Ovary (tissue), 7 donors: ENCODE measurements at regions not wholly inside any gene's neighbourhood (a gene's known extent, or its start where the extent isn't known, plus 50 kb on each side); places are given as distances from the start of the nearest gene placed in this dataset.

ENCODE experiments used
- DNase-seq, 5 donors: peaks; one replicate each; pipeline ENCODE4 v3.0.0-alpha.2; 2019 to 2020
- H3K27ac ChIP-seq, 2 donors: fragments of 200-600 bp; one replicate each; pipeline versions ENCODE4 v1.5.1 to v1.8.0; 2019 to 2022
- H3K27me3 ChIP-seq: fragments of 200-600 bp; one replicate; pipeline ENCODE4 v1.8.0; 2022
- H3K36me3 ChIP-seq: fragments of 200-600 bp; sonication (generic); one replicate; pipeline ENCODE4 v1.5.1; 2019
- H3K4me1 ChIP-seq: one replicate; pipeline ENCODE4 v1.8.1; 2013; ENCODE audit warnings: mild to moderate bottlenecking, moderate library complexity; ENCODE audit not compliant: insufficient read depth
- H3K4me3 ChIP-seq: fragments of 200-600 bp; sonication (generic); one replicate; pipeline ENCODE4 v1.5.1; 2017
- H3K9me3 ChIP-seq, 2 donors: fragments of 200-600 bp in 1 of 2; sonication (generic) in 1 of 2; one replicate each; pipeline versions ENCODE4 v1.5.1 to v1.8.1; 2013 to 2019; ENCODE audit warnings: mild to moderate bottlenecking in 1 of 2, moderate library complexity in 1 of 2
- EP300 ChIP-seq: sonication (generic); formaldehyde crosslinking; IDR thresholded peaks from one replicate; pipeline ENCODE4 v1.6.1; 2017; ENCODE audit warnings: antibody characterized with exemption
- POLR2A ChIP-seq: fragments of 450-650 bp; IDR thresholded peaks from one replicate; pipeline ENCODE4 v1.6.1; 2017; ENCODE audit warnings: antibody characterized with exemption, mild to moderate bottlenecking, moderate library complexity
- WGBS, 3 donors: extraction: QIAGEN DNeasy Blood & Tissue Kit in 1 of 3; methylation state at CpG; one replicate each; pipeline versions ENCODE4 v1.1.5 to v1.1.7; 2013 to 2017; 5-methylcytosine and 5-hydroxymethylcytosine counted together
- intact Hi-C, 4 donors: fragments of 100-400 bp; cut with DNase I; formaldehyde crosslinking; loops; one replicate each; pipeline versions ENCODE4 v1.11.0 to v1.15.1; 2022 to 2023
- TF ChIP-seq, protein P1 (sequence below), 3 donors: fragments of 450-650 bp in 2 of 3; fragments of 200-600 bp in 1 of 3; IDR thresholded peaks; one replicate each; pipeline versions ENCODE4 v1.5.1 to v1.8.0; 2016 to 2022; ENCODE audit warnings: antibody characterized with exemption in 3 of 3, mild to moderate bottlenecking in 1 of 3
- donor health status: DM: no; HTN: no; CAD: no; lungs with moderate emphysema.
- donor health status: DM: no; HTN: no; CAD: no.
- donor health status: Bipolar disorder and iron deficiency.
- donor health status: DM: no; HTN: no; CAD: no.
- donor health status: DM: yes; HTN: yes; CAD: no.

DNA sequence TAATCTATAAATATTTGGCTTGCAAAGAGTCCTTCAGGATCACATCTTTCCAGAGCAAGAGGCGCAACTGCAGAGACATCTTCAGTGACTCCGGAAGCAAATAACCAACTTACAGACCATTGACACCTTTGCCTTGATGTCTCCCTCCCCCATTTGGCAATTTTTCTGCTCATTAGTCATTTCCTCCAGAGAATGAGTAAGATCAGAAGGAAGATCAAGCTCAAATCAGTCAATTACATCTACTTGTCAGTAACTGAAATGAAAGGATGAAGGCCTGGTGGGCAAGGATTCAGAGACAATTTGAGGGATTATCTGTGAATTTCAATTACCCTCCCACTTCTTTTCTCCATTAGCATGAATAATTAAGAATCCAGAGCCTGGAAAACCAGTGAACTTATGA, 665.6 kb upstream of the CPEB2 start:
- DNase-seq = no peak
- TF ChIP-seq EP300 (no peak), POLR2A (no peak)
- TF ChIP-seq, protein P1, sequence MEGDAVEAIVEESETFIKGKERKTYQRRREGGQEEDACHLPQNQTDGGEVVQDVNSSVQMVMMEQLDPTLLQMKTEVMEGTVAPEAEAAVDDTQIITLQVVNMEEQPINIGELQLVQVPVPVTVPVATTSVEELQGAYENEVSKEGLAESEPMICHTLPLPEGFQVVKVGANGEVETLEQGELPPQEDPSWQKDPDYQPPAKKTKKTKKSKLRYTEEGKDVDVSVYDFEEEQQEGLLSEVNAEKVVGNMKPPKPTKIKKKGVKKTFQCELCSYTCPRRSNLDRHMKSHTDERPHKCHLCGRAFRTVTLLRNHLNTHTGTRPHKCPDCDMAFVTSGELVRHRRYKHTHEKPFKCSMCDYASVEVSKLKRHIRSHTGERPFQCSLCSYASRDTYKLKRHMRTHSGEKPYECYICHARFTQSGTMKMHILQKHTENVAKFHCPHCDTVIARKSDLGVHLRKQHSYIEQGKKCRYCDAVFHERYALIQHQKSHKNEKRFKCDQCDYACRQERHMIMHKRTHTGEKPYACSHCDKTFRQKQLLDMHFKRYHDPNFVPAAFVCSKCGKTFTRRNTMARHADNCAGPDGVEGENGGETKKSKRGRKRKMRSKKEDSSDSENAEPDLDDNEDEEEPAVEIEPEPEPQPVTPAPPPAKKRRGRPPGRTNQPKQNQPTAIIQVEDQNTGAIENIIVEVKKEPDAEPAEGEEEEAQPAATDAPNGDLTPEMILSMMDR (IDR thresholded peaks at IDR 0.05) = no peak
- intact Hi-C loops = no loop called here
- no peaks in the 10 kb centered on the region for H3K27me3 ChIP-seq
- no peaks in the 10 kb centered on the region for H3K36me3 ChIP-seq
- H3K4me1 ChIP-seq = no peaks in the 10 kb centered on the region
- no peak overlapping the region for H3K4me3 ChIP-seq
- H3K27ac ChIP-seq = no peak overlapping the region
- H3K9me3 ChIP-seq = no peaks in the 10 kb centered on the region
- WGBS, 3 donors = 65 to 94% (median 69%) methylated on average over 2 of the region's 2 CpGs

DNA sequence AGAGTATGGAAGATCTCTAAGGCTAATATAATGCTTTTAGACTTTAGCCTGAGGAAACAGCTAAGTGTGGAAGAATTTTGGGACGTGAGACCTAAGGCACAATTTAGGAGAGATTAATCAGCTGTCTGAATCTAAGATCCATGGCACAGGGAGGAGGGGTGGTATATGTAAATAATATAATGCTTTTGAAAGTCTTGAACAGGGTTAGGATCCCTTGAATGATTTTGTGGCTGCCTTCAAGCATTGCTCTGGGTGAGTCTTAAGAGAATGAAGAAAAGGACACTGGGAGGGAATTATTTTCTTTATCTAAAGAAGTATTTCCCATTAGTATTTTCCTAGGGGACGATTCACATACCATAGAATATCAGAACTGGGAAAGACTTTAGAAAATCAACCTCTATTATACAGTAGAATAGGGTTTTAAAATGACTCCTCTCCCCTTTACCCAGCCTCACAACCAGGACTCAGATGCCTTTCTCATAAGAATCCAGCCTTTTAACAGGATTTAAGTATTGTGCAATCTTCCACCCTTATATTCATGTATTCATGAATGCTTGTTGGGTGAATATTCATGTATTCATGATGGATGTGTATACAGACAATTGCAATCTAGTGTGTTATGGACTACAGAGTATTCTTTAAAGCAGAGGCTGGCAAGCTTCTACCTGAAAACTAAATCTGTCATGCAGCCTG, 664.2 kb upstream of the CPEB2 start:
- DNase-seq = no peak
- WGBS, 3 donors = 40 to 59% (median 49%) methylated on average over 2 of the region's 2 CpGs
- no peaks in the 10 kb centered on the region for H3K36me3 ChIP-seq
- H3K4me1 ChIP-seq = no peaks in the 10 kb centered on the region
- intact Hi-C loops = no loop called here
- no peak overlapping the region for H3K4me3 ChIP-seq
- H3K9me3 ChIP-seq = no peaks in the 10 kb centered on the region
- H3K27ac ChIP-seq = no peak overlapping the region
- H3K27me3 ChIP-seq = no peaks in the 10 kb centered on the region
- no peak for TF ChIP-seq EP300
- no peak for TF ChIP-seq POLR2A
- TF ChIP-seq, protein P1 (IDR thresholded peaks at IDR 0.05) = no peak

DNA sequence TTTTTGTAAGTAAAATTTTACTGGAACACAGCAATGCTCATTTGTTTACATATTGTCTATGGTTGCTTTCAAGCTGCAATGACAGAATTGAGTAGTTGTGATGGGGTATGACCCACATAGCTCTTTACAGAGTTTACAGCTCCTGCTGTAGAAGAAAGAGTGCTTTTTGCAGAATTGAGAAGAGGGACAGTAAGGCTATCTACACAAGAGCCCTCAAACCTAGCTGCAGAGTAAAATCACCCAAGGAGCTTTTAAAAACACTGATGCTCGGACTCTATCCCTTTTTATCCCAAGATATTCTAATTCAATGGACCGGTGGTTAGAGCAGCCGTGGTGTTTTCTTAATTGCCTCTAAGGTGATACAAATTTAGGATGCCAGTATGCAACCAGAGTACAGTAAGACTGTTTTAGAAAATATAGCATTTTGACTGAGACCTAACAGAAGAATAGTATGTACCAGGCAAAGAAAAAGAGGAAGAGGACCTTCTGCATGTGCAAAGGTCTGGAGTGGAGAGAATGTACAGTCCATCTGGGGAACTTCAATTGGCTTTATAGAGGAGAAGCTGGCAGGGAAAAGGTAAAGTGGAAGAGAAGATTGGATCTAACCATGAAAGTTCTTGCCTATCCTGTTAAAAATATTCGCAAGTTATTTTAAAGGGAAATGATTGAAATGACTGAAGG, 663.6 kb upstream of the CPEB2 start:
- TF ChIP-seq, protein P1 (IDR thresholded peaks at IDR 0.05) = no peak
- TF ChIP-seq POLR2A = no peak
- no peak for TF ChIP-seq EP300
- WGBS, 3 donors = 76 to 82% (median 79%) methylated on average over 4 of the region's 4 CpGs
- Histone ChIP-seq H3K9me3 (no peaks in the 10 kb centered on the region), H3K27ac (no peak overlapping the region), H3K4me3 (no peak overlapping the region), H3K4me1 (no peaks in the 10 kb centered on the region), H3K36me3 (no peaks in the 10 kb centered on the region), H3K27me3 (no peaks in the 10 kb centered on the region)
- DNase-seq = no peak
- intact Hi-C loops = no loop called here

DNA sequence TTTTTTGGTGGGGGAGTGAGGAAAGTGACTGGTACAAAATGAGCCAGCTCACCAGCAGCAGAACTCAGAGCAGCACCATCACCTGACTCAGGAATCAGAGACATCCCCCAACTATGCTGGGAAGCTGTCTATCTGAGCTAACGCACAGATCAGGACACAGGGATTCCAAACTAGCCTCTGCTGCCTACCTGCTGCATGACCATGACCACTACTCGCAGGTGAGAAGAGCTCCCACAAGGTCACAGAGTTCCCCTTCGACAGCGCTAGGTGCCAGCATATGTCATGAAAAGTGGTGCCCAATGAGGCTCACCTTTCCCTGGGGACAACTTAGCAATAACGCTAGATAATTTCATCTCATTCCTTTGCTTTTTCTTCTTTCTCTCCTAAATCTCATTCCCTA, 662.6 kb upstream of the CPEB2 start:
- no peaks in the 10 kb centered on the region for H3K36me3 ChIP-seq
- H3K9me3 ChIP-seq = no peaks in the 10 kb centered on the region
- DNase-seq = no peak
- no peaks in the 10 kb centered on the region for H3K27me3 ChIP-seq
- WGBS, 3 donors = 83 to 91% (median 83%) methylated on average over 5 of the region's 5 CpGs
- H3K4me3 ChIP-seq = no peak overlapping the region
- intact Hi-C loops = no loop called here
- no peaks in the 10 kb centered on the region for H3K4me1 ChIP-seq
- TF ChIP-seq POLR2A (no peak), EP300 (no peak)
- TF ChIP-seq, protein P1 (IDR thresholded peaks at IDR 0.05) = no peak
- H3K27ac ChIP-seq = no peak overlapping the region
